ENCODE measurements at regions not wholly inside any gene's neighbourhood (a gene's known extent, or its start where the extent isn't known, plus 50 kb on each side); places are given as distances from the start of the nearest gene placed in this dataset.
"Not testable (repeated sequence)": the region's sequence is repeated elsewhere in the genome, so short reads cannot be mapped to it uniquely, and the experiment has no call there.

GRCh38 chr1:147103416-147104155 lies 68.7 kb downstream of the PRKAB2 start:
- not testable (repeated sequence) for DNase-seq (ENCODE audit: low read depth)

- no peak for DNase-seq (ENCODE audit: low read depth)
These were observed 73.1 kb downstream of the PRKAB2 start for GRCh38 chr1:147099192-147099591.

- DNase-seq (ENCODE audit: low read depth), result not testable (repeated sequence)
These were observed 73.8 kb downstream of the PRKAB2 start for GRCh38 chr1:147098338-147098973.

GRCh38 chr1:147095691-147096090 lies 76.6 kb downstream of the PRKAB2 start:
- DNase-seq (ENCODE audit: low read depth), result no peak

- DNase-seq (ENCODE audit: low read depth), result no peak
These were observed 80.5 kb downstream of the PRKAB2 start for GRCh38 chr1:147091801-147092200.

GRCh38 chr1:147089457-147089856 lies 82.8 kb downstream of the PRKAB2 start:
- DNase-seq (ENCODE audit: low read depth), result no peak

GRCh38 chr1:147086129-147086528 lies 86.1 kb downstream of the PRKAB2 start:
- no peak for DNase-seq (ENCODE audit: low read depth)

- DNase-seq (ENCODE audit: low read depth), result peak; percentile 48
These were observed 87.8 kb downstream of the PRKAB2 start for GRCh38 chr1:147084273-147085096.

GRCh38 chr1:147083919-147084272 lies 88.4 kb downstream of the PRKAB2 start:
- DNase-seq (ENCODE audit: low read depth), result no peak

- DNase-seq (ENCODE audit: low read depth), result no peak
These were observed 91.4 kb downstream of the PRKAB2 start for GRCh38 chr1:147080671-147081394.

- no peak for DNase-seq (ENCODE audit: low read depth)
These were observed 92.1 kb downstream of the PRKAB2 start for GRCh38 chr1:147080006-147080661.

GRCh38 chr1:147079400-147080005 lies 92.8 kb downstream of the PRKAB2 start:
- DNase-seq (ENCODE audit: low read depth), result no peak

GRCh38 chr1:147078606-147079399 lies 93.5 kb downstream of the PRKAB2 start:
- no peak for DNase-seq (ENCODE audit: low read depth)

GRCh38 chr1:147077936-147078605 lies 94.2 kb downstream of the PRKAB2 start:
- DNase-seq (ENCODE audit: low read depth), result no peak

- no peak for DNase-seq (ENCODE audit: low read depth)
These were observed 94.7 kb downstream of the PRKAB2 start for GRCh38 chr1:147077523-147077922.

- no peak for DNase-seq (ENCODE audit: low read depth)
These were observed 95.2 kb downstream of the PRKAB2 start for GRCh38 chr1:147077081-147077480.

GRCh38 chr1:147076442-147076841 lies 95.8 kb downstream of the PRKAB2 start:
- no peak for DNase-seq (ENCODE audit: low read depth)

GRCh38 chr1:147072482-147073432 lies 99.5 kb downstream of the PRKAB2 start:
- DNase-seq (ENCODE audit: low read depth), result no peak

GRCh38 chr1:147071142-147071541 lies 101.1 kb downstream of the PRKAB2 start:
- DNase-seq (ENCODE audit: low read depth), result no peak
